ENCODE measurements at regions not wholly inside any gene's neighbourhood (a gene's known extent, or its start where the extent isn't known, plus 50 kb on each side); places are given as distances from the start of the nearest gene placed in this dataset.

DNA sequence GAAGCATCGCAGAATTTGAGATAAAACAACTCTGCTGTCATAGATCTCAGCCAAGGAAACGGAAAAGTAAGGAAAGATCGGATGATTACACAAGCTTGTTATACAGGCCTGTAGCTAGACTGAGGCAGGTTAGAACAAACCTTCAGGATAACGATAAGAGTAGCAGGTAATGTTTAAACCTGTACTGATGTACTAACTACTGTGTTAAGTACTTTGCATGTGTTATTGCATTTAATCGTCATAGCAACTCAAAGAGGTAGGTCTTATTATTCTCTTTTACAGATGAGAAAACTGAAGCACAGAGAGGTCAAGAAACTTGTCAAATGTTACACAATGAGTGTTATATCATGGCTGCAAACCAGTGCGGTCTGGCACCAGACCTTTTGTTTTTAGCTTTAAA lies 352.5 kb downstream of the GPAM start:
- ATAC-seq (no peak), DNase-seq (no peak)
- intact Hi-C loops (cut with micrococcal nuclease): no loop called here

DNA sequence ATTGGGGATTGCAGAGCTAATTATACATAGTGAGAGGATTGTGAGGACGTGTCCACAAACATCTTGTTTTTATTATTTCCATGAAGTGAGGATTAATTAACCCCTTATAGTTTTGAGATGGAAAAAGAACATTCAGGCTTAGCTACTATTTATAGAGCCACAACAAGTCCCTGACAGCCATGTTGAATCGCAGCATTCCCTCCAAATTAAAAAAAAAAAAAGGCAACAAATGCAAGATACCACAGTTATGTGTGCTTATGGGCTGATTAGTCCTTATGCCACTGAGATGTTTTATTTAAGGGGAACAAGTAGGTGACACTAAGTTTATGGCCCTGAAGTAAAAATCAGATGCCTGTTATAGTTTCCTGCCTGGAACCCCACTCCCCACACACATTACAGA lies 350.3 kb downstream of the GPAM start:
- no peak for DNase-seq
- intact Hi-C loops (cut with micrococcal nuclease): no loop called here
- no peak for ATAC-seq

DNA sequence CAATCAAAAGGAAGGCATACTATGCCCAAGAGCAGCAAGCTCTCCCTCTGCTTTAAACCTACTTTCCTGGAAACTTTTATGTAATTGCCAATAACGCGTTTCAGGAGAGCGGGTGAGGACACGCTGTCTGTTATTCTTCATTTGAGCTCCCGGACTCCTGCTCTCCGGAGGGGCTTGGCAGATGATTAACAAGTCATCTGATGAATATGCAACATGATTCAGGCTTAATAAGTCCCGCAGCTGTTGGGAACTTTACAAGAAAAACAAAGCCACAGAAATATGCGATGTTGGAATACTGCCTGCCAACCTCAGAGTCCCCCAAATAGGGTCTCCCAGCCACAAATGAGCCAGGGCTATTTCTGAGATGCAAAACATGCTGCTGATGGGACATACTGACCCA lies 348.0 kb downstream of the GPAM start:
- ATAC-seq: no peak
- intact Hi-C loops (cut with micrococcal nuclease): no loop called here
- DNase-seq: no peak

DNA sequence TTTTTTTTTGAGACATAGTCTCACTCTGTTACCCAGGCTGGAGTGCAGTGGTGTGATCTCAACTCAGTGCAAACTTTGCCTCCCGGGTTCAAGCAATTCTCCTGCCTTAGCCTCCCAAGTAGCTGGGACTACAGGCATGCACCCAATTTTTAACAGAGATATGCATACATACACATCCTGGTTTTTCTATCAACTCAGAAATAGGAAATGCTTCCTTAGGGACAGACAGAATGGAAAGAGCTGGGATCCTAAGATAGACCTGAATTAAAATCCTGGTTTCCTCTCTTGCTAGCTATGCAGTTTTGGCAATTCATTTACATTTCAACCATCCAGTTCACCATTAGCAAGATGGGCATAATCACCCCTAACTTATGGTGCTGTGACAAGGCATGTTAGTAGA lies 347.5 kb downstream of the GPAM start:
- DNase-seq (no peak), ATAC-seq (no peak)
- intact Hi-C loops (cut with micrococcal nuclease): no loop called here

DNA sequence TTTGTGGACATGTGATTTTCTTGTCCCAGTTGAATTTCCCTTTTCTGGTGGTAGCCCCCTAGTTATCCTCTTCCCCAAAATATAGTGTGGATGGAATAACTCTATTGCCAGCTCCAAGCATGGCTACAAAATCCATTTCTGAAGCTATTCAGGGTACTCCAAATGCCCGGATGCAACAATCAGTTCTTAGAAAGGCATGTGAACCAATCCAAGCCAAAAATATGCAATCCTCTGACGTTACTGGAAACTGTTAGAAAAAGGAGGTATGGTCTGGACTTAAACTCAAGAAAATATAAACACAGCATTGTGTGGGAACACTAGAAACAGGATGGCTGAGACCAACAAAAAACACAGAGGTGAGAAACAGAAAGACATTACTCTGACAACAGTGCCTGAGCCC lies 347.0 kb downstream of the GPAM start:
- no peak for DNase-seq

DNA sequence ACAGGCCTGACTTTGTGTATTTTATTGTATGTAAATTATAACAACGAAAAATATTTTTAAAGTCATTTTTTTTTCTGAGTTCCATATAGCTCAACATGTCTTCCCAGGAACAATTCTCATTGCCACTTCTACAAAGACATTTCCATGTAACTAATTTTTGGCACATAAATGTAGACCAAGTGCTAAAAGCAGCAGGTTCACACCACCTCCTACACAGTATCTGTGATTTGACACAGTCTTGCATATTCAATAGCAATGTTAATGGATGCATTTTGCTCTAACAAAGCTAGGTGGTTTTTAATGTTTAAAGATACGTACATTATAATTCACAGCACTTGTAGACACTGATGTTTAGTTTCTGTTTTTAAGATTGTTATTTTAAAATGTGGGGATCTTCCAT lies 346.5 kb downstream of the GPAM start:
- ATAC-seq: no peak
- intact Hi-C loops (cut with micrococcal nuclease): no loop called here
- DNase-seq: no peak

More for the DNA sequence above, 347.0 kb downstream of the GPAM start:
- no peak for ATAC-seq
- intact Hi-C loops (cut with micrococcal nuclease): no loop called here

DNA sequence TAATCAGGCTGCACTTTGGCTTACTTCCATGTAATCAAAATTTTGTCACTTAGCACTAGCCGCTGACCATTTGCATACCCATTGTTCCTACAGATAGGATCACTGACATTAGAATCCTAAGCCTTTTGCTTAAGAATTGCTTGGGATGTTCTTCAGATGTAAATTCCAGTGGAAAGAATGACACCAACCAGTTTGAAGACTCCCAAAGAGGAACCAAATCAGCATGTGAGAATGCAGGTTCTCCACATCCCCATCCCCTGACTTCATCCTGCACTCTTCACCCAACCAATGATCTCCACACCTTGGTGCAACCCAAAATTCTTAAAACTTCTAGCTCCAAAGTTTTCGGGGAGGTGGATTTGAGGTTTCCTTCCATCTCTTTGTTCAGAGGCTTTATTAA lies 345.6 kb downstream of the GPAM start:
- DNase-seq (no peak), ATAC-seq (no peak)
- intact Hi-C loops (cut with micrococcal nuclease): no loop called here

DNA sequence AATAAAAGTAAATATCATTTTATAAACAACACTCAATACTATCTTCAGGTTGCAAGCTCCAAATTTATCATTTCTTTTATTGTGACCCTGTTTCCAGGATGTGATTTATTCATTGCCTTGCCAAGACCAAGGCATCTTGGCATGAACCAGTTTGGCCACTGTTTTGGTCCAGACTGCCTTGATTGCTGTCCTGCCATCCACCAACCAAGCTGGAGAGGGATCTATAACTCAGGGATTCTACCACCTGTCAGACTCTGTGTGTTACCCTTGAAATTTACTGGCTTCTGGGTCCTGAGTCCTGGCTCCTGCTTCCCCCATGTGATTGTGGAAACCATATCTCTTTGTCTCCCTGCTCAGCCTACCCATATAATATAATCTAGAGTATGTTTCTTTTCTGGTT lies 343.0 kb downstream of the GPAM start:
- ATAC-seq (no peak), DNase-seq (no peak)
- intact Hi-C loops (cut with micrococcal nuclease): no loop called here

DNA sequence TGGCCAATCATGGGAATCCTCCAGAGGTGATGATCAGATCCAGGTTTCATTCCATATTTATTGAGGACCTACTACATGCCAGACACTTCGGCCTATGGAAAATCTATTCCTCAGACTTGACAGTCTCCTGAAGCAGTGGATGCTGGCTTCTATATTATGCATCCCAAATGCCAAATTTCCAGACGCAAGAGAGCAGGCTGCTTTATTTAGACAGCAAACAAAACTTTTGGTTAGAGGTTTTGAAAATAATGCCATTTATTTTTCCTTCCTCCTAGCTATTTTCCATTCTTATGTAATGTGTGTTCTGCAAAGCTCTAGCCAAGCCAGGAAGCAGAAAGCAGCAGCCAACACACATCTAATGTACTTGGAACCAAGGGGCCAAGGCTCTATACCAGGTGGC lies 330.8 kb downstream of the GPAM start:
- no peak for DNase-seq
- ATAC-seq: no peak
- intact Hi-C loops (cut with micrococcal nuclease): no loop called here

DNA sequence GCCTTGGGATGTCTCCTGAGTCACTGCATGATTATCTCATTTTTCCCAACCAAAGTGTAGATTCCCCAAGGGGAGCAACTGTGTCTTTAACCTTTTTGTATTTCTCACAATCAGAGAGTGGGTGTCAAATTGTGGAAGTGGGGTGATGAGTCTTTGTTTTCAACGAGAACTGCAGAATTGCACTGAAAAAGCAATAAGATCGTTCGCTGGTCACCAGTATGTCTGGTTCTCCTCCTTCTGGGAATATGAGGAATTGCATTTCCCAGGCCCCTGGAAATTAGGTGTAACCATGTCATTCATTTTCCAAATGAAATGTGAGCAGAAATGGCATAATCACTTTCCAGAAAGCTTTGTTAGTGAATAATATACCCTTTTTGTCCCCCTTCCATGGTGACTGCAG lies 326.9 kb downstream of the GPAM start:
- intact Hi-C loops (cut with micrococcal nuclease): no loop called here
- ATAC-seq: no peak
- DNase-seq: no peak

DNA sequence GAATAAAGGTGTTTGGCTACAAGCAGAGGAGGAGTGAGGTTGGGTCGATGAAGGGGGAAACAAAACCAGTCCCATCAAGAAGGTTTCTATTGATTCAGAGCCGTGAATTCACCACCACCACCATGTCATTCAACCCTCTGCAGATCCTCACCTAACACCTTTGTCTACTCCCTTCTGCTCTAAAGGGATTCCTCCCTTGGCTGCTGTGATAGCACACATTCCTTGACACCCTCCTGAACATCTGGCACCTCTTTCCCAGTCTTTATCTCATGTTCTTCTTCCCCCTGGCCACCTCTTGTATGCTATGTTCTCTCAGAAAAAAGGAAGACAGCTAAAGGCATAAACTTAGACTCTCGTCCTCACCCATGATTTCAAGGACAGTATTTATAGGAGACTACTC lies 318.0 kb downstream of the GPAM start:
- DNase-seq (no peak), ATAC-seq (no peak)
- intact Hi-C loops (cut with micrococcal nuclease): no loop called here

DNA sequence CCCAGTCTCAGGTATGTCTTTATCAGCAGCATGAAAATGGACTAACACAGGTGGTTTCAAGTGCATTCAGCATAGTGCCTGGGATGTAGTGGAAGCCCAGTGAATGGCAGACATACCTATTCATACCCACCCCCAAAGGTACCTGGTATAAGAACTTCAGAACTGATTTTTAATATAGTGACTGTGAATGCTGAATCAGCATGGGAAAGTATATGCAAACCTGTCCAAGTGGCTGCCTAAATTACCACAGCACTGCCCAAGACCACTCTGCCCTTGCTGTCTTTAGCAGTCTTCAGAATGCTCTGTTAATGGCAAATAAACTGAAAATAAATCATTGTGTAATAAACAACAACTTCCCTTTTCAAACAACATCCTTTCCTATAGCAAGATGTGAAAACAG lies 312.1 kb downstream of the GPAM start:
- ATAC-seq (no peak), DNase-seq (no peak)
- intact Hi-C loops (cut with micrococcal nuclease): no loop called here

DNA sequence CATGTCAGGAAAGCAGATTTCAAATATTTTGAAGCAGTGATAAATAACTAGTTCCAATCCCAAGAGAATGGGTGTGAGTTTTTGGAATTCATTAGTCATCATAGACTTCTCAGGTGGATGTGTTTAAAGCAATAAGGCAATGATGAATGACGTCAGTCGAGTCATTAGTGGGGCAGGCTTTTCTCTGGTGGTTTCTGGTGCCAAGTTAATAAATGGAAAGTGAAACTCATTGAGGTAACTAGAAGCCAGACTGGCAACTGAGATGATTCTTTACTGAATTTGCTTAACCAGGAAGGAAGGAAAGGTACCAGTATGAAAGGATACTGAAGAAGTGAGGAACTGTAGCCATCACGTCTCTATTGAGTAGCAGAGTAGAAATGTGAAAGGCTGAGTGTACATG lies 311.0 kb downstream of the GPAM start:
- DNase-seq (no peak), ATAC-seq (no peak)
- intact Hi-C loops (cut with micrococcal nuclease): no loop called here

DNA sequence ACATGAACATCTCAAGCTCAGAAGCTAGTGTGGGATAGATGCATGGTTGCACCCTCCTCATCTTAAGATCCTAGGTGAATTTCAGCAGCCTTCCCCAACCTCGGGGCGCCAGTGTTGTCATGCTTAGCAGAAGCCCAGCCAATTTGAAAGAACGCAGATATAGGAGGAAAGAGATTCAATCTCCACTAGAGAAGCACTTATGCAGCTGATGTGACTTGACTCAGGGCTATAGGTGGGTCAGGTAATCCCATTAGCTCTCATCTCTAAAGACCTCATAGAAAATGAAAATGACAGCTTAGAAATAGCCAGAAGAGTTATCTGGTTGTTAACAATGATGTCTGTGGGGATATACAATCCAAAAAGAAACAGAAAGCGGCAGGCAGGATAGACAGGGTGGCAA lies 310.5 kb downstream of the GPAM start:
- DNase-seq: no peak
- ATAC-seq: no peak
- intact Hi-C loops (cut with micrococcal nuclease): no loop called here

DNA sequence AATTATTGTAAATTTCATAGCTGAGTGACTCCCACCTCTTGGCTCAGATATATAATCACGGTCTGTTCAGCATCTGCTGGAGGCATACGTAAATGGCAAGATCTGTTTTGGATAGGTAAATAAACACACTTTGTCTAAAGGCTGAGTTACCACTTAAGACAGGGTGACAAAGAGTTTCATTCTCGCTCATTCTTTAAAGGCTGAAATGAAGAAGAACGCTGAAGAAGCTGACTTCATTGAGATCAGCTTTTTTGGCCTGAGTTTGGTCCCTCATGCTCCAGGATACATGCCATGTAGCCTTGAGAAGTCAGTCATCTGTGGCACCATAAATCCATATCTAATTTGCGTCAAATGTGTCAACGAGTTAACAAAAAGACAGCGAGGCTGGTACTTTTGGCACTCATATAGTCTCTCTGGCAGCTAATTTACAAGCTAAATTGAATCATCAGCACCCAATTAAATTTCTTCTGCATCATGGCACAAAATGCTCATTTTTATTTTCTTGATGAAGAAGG lies 309.9 kb downstream of the GPAM start:
- intact Hi-C loops (cut with micrococcal nuclease): no loop called here
- DNase-seq (no peak), ATAC-seq (no peak)

DNA sequence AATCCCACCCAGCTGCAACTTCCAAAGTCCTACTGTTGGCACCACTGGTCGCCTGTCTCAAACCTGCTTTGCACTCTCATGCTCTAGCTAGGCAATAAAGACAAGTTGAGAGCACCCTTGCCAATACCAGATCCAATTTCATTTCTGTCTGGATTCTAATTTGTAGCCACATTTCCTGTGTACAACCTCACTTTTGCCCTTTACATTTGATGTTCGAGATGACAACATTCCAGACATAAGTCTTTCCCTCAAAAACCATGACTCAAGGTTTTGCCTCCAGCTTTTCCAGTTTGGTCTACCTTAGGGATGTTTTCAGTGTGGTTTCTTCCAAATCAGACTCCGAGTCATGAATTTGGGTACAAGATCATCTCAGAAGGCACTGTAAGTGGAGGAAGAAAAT lies 309.0 kb downstream of the GPAM start:
- intact Hi-C loops (cut with micrococcal nuclease): no loop called here
- no peak for DNase-seq
- ATAC-seq: no peak

DNA sequence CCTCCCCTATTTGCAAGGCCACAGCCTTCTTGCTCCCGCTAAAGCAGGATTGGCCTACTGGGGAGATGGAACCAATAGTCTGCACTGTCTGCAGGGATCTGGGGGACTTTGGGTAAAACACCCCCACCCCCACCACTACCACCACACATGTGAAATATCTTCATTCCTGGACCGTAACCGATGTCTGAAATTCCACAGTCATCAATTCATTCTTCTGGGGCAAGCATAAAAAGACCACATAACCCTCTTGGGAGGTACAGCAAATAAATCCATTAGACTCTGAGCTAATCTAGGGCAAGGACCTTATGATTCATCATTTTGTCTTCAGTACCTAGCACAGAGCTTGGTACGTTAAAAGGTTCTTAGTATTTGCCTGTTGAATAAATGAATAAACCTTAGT lies 307.8 kb downstream of the GPAM start:
- intact Hi-C loops (cut with micrococcal nuclease): no loop called here
- DNase-seq (no peak), ATAC-seq (no peak)

DNA sequence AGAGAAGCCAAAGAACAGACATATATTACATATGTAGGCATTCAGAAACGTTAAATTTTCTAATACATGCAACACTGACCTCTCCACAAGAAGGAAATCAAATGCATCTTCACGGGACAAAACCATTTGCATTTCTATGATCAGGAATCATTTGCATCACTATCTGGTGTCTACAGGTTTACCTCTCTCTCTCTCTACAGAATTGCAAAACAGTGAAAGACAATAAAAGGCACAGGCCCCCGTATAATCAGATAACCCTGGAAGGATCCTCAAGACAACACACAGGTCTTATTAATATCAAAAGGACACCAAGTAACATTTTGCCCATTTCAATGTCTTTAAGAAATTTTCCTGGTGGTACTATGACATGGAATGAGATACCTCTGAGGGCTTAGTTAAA lies 306.3 kb downstream of the GPAM start:
- ATAC-seq (no peak), DNase-seq (no peak)
- intact Hi-C loops (cut with micrococcal nuclease): no loop called here

DNA sequence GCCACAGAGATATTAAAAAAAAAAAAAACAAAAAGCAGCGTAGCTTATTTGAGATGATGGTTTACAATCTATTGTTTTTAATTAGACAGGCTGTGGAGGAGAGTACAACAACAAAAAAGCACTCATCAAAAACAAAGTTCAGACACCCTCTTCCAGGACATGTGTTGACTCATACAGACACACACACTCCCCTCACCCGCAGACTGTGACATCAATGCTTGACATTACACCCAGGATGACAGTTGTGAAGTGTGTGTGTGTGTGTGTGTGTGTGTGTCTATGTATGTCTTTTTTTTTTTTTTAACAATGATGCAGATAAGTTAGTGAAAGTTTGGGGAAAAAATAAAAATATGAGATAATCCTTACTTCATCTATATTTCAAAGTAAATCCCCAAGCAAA lies 303.6 kb downstream of the GPAM start:
- intact Hi-C loops (cut with micrococcal nuclease): no loop called here

DNA sequence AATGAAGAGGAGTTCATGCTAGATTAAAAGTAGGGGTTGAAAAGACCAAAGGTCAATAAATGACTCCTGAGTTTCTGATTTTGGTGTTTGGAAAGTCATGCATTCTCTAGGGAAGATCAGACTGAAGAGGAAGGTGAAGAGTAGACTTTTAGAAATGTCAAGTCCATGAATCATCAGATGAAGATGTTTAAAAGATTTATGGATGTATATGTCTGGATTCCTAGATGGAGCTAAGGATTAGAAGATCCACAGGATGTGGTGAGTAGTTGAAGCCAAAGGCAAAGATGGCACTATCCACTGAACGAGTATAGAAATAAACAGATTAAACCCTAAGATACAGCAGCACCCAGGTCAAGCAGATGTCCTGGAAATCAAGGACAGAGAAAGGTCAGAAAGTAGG lies 298.5 kb downstream of the GPAM start:
- DNase-seq (no peak), ATAC-seq (no peak)

More for the DNA sequence above, 303.6 kb downstream of the GPAM start:
- DNase-seq (no peak), ATAC-seq (no peak)

DNA sequence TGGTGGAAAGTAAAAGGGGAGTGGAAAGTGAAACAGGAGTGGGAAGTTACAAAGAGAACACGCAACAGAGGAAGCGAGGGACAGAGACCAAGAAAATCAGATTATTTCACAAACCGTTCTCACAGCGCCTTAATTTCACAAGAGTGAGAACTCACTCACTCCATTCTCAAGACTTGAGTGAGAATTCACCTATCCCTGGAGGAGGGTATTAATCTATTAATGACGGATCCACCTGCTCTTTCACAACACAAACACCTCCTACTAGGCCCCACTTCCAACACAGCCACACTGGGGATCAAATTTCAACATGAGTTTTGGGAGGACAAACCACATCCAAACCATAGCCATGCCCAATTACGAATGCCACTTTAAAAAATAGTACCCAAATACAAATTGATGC lies 297.6 kb downstream of the GPAM start:
- intact Hi-C loops (cut with micrococcal nuclease): no loop called here
- no peak for ATAC-seq

More for the DNA sequence above, 298.5 kb downstream of the GPAM start:
- intact Hi-C loops (cut with micrococcal nuclease): no loop called here

DNA sequence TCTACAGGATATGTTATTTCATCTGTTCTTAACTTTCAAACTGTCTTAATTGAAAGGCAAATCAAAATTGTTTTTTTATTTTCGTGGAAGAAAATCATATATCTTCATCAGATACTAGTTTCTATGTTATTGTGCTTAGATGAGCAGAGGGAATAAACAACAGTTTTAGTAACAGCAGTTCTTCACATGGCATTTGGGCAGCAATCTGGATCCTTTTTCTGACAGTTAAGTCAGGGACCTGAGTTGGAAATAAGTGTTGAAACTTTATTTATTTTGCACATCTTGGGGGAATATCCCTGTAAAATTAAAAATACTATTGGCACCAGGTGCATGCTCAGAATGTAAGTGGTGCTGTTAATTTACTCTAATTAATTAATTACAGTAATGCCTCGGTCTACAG lies 296.3 kb downstream of the GPAM start:
- no peak for DNase-seq
- intact Hi-C loops (cut with micrococcal nuclease): no loop called here
- ATAC-seq: no peak

More for the DNA sequence above, 297.6 kb downstream of the GPAM start:
- DNase-seq: no peak
